IMR-90 (cell line): ENCODE measurements at regions not wholly inside any gene's neighbourhood (a gene's known extent, or its start where the extent isn't known, plus 50 kb on each side); places are given as distances from the start of the nearest gene placed in this dataset.

Experiments
- ATAC-seq: fragments of 200-7000 bp; cut with Tn5 transposase; 2 replicates; pipeline ENCODE4 v1.9.1; 2020; ENCODE audit warnings: low read depth, mild to moderate bottlenecking, moderate library complexity
- BruUV-seq: library from RNA; stranded (reverse); fragments of 400-500 nt; replicated peaks from 2 replicates; lab custom pipeline; 2021; lab: Mats Ljungman, UMichigan
- CTCF ChIA-PET: fragments of 300-600 bp; formaldehyde crosslinking; extraction: SDS; loops from one replicate; lab custom pipeline; 2021; ENCODE audit warnings: antibody characterized with exemption; lab: Yijun Ruan, JAX
- POLR2A ChIA-PET: fragments of 300-600 bp; sonication (Branson Sonifier 250); formaldehyde crosslinking; loops from one replicate; lab custom pipeline; 2022; ENCODE audit warnings: antibody characterized with exemption; ENCODE audit not compliant: unreplicated experiment; lab: Charles Lee
- DNase-seq: peaks from one replicate; pipeline ENCODE4 v3.0.0; 2013
- H2AFZ ChIP-seq: replicated peaks from 2 replicates; pipeline ENCODE3; 2013; ENCODE audit warnings: low read length, mild to moderate bottlenecking; ENCODE audit not compliant: poor library complexity
- H2AK5ac ChIP-seq: 2 replicates; pipeline ENCODE4 v1.6.1; 2013; ENCODE audit warnings: low read depth, low read length, inconsistent platforms
- H2AK9ac ChIP-seq: replicated peaks from 2 replicates; pipeline ENCODE3; 2013; ENCODE audit warnings: mild to moderate bottlenecking, low read depth, low read length, moderate library complexity; ENCODE audit not compliant: poor library complexity
- H2BK120ac ChIP-seq: 2 replicates; pipeline ENCODE4 v1.6.1; 2013; ENCODE audit warnings: low read depth, low read length, inconsistent platforms
- H2BK15ac ChIP-seq: 3 replicates; pipeline ENCODE4 v1.6.1; 2013; ENCODE audit warnings: low read depth, low read length, inconsistent platforms
- H2BK20ac ChIP-seq: 2 replicates; pipeline ENCODE4 v1.6.1; 2013; ENCODE audit warnings: low read depth, mild to moderate bottlenecking, inconsistent platforms, low read length, moderate library complexity
- H2BK5ac ChIP-seq: 2 replicates; pipeline ENCODE4 v1.6.1; 2013; ENCODE audit warnings: mild to moderate bottlenecking, low read depth, low read length, inconsistent platforms; ENCODE audit not compliant: poor library complexity, severe bottlenecking
- H3K14ac ChIP-seq: replicated peaks from 2 replicates; pipeline ENCODE4 v1.6.1; 2013; ENCODE audit warnings: low read depth, low read length, inconsistent platforms
- H3K18ac ChIP-seq: 2 replicates; pipeline ENCODE4 v1.6.1; 2013; ENCODE audit warnings: low read depth, low read length, control low read depth
- H3K23ac ChIP-seq: 2 replicates; pipeline ENCODE4 v1.6.1; 2013; ENCODE audit warnings: low read depth, low read length, inconsistent platforms
- H3K27ac ChIP-seq: 2 replicates; pipeline ENCODE4 v1.5.1; 2013; ENCODE audit warnings: mild to moderate bottlenecking, control low read depth, low read length; ENCODE audit not compliant: insufficient read depth
- H3K27me3 ChIP-seq: 2 replicates; pipeline ENCODE4 v1.6.1; 2013; ENCODE audit warnings: low read length; ENCODE audit not compliant: control insufficient read depth, insufficient read depth
- H3K36me3 ChIP-seq: 2 replicates; pipeline ENCODE4 v1.6.1; 2013; ENCODE audit warnings: low read length, mixed read lengths; ENCODE audit not compliant: control insufficient read depth, insufficient read depth
- H3K4ac ChIP-seq: 2 replicates; pipeline ENCODE4 v1.6.1; 2013; ENCODE audit warnings: low read depth, low read length, inconsistent platforms
- H3K4me1 ChIP-seq: 2 replicates; pipeline ENCODE4 v1.6.1; 2013; ENCODE audit warnings: low read length, mixed read lengths; ENCODE audit not compliant: control insufficient read depth, insufficient read depth
- H3K4me2 ChIP-seq: 2 replicates; pipeline ENCODE4 v1.6.1; 2013; ENCODE audit warnings: low read depth, mild to moderate bottlenecking, control low read depth, low read length, moderate library complexity
- H3K4me3 ChIP-seq: 2 replicates; pipeline ENCODE4 v1.5.1; 2013; ENCODE audit warnings: low read depth, mild to moderate bottlenecking, control low read depth, low read length, moderate library complexity; ENCODE audit not compliant: insufficient read depth
- H3K56ac ChIP-seq: 2 replicates; pipeline ENCODE4 v1.6.1; 2013; ENCODE audit warnings: low read length, inconsistent platforms; ENCODE audit not compliant: insufficient read depth; ENCODE audit errors: extremely low read depth
- H3K79me1 ChIP-seq, 2 experiments: 2 replicates each; pipeline ENCODE4 v1.6.1; 2013; ENCODE audit warnings: low read length in 2 of 2, inconsistent platforms in 1 of 2, low read depth in 1 of 2
- H3K9ac ChIP-seq: 2 replicates; pipeline ENCODE4 v1.6.1; 2013; ENCODE audit warnings: low read depth, low read length, control low read depth
- H3K9me1 ChIP-seq: 2 replicates; pipeline ENCODE4 v1.6.1; 2013; ENCODE audit warnings: low read length, inconsistent platforms; ENCODE audit not compliant: insufficient read depth
- H3K9me3 ChIP-seq: 2 replicates; pipeline ENCODE4 v1.6.1; 2013; ENCODE audit warnings: low read length; ENCODE audit not compliant: control insufficient read depth, insufficient read depth
- H4K20me1 ChIP-seq: 2 replicates; pipeline ENCODE4 v1.6.1; 2013; ENCODE audit warnings: low read length, inconsistent platforms; ENCODE audit not compliant: insufficient read depth
- H4K5ac ChIP-seq: 2 replicates; pipeline ENCODE4 v1.6.1; 2013; ENCODE audit warnings: mild to moderate bottlenecking, low read depth, low read length, control low read depth
- H4K8ac ChIP-seq, 2 experiments: 2 replicates each; pipeline ENCODE4 v1.6.1; 2013; ENCODE audit warnings: low read depth in 2 of 2, low read length in 2 of 2, control low read depth in 1 of 2, inconsistent platforms in 1 of 2
- H4K91ac ChIP-seq: 2 replicates; pipeline ENCODE4 v1.6.1; 2013; ENCODE audit warnings: low read depth, low read length, inconsistent platforms; ENCODE audit not compliant: insufficient read depth
- BHLHE40 ChIP-seq: fragments of 150-350 bp; IDR thresholded peaks from 2 replicates; pipeline ENCODE4 v1.6.1; 2016; ENCODE audit warnings: mild to moderate bottlenecking, low read depth, low read length
- FOS ChIP-seq: fragments of 150-350 bp; IDR thresholded peaks from 2 replicates; pipeline ENCODE4 v1.6.1; 2016; ENCODE audit warnings: low read depth, low read length
- MAZ ChIP-seq: IDR thresholded peaks from 2 replicates; pipeline ENCODE4 v1.6.1; 2012; ENCODE audit warnings: low read depth, mild to moderate bottlenecking, low read length, improper control_type of control experiment, moderate library complexity, borderline replicate concordance
- MXI1 ChIP-seq: IDR thresholded peaks from 2 replicates; pipeline ENCODE4 v1.6.1; 2012; ENCODE audit warnings: low read depth, mild to moderate bottlenecking, low read length, moderate library complexity, borderline replicate concordance
- POLR2A ChIP-seq: IDR thresholded peaks from 2 replicates; pipeline ENCODE4 v1.6.1; 2012; ENCODE audit warnings: mild to moderate bottlenecking, low read depth, low read length
- RAD21 ChIP-seq: IDR thresholded peaks from 2 replicates; pipeline ENCODE4 v1.6.1; 2012; ENCODE audit warnings: low read length, improper control_type of control experiment
- RFX5 ChIP-seq: IDR thresholded peaks from 2 replicates; pipeline ENCODE4 v1.8.0; 2012; ENCODE audit warnings: low read depth, mild to moderate bottlenecking, low read length, moderate library complexity
- SMC3 ChIP-seq: fragments of 150-350 bp; IDR thresholded peaks from 2 replicates; pipeline ENCODE4 v1.6.1; 2016; ENCODE audit warnings: low read depth, mild to moderate bottlenecking, antibody characterized with exemption, low read length, moderate library complexity
- WGBS, 2 experiments: methylation state at CpG; one replicate each; pipeline versions ENCODE4 v1.1.5 to v1.1.7; 2013; ENCODE audit warnings: missing lambda C conversion rate in 2 of 2; ENCODE audit not compliant: insufficient read length in 1 of 2; ENCODE audit errors: extremely low coverage in 2 of 2; 5-methylcytosine and 5-hydroxymethylcytosine counted together
- dilution Hi-C: fragments of 300-500 bp; cut with HindIII; formaldehyde crosslinking; loops from one replicate; pipeline ENCODE4 v1.14.3; 2018; ENCODE audit warnings: low sequenced_read_pairs; ENCODE audit not compliant: unreplicated experiment
- in situ Hi-C: fragments of 300-500 bp; cut with MboI; formaldehyde crosslinking; loops from 3 replicates; pipeline ENCODE4 v1.14.3; 2019; ENCODE audit warnings: low sequenced_read_pairs, inconsistent platforms, mixed read lengths
- intact Hi-C: fragments of 100-400 bp; cut with micrococcal nuclease; formaldehyde crosslinking; loops from 2 replicates; pipeline ENCODE4 v1.10.0; 2022
- TF ChIP-seq, protein P1 (sequence below): fragments of 150-350 bp; IDR thresholded peaks from 2 replicates; pipeline ENCODE4 v1.6.1; 2017; ENCODE audit warnings: mild to moderate bottlenecking, antibody characterized with exemption, low read length, low read depth
- TF ChIP-seq, protein P2 (sequence below): conservative IDR thresholded peaks from 2 replicates; pipeline ENCODE4 v1.5.1; 2012; ENCODE audit warnings: mild to moderate bottlenecking, low read depth, low read length, improper control_type of control experiment

GRCh38 chr9:13971415-13971814, 342.5 kb downstream of the NFIB start:
- no peak overlapping the region for H3K14ac ChIP-seq
- H3K27ac ChIP-seq = no peak overlapping the region
- peaks cover 2% of the 10 kb centered on the region; the same call in 1 of the 2 replicates for H3K27me3 ChIP-seq
- in situ Hi-C loops = no loop called here
- ChIA-PET POLR2A (no interaction called here), CTCF (no interaction called here)
- no peak overlapping the region for H2BK15ac ChIP-seq
- dilution Hi-C loops = no loop called here
- H2BK120ac ChIP-seq = no peak overlapping the region
- H2AK9ac ChIP-seq = no peak overlapping the region
- TF ChIP-seq FOS (no peak), MAZ (no peak), POLR2A (no peak), SMC3 (no peak), RFX5 (no peak), RAD21 (no peak), BHLHE40 (no peak), MXI1 (no peak)
- TF ChIP-seq, protein P1, sequence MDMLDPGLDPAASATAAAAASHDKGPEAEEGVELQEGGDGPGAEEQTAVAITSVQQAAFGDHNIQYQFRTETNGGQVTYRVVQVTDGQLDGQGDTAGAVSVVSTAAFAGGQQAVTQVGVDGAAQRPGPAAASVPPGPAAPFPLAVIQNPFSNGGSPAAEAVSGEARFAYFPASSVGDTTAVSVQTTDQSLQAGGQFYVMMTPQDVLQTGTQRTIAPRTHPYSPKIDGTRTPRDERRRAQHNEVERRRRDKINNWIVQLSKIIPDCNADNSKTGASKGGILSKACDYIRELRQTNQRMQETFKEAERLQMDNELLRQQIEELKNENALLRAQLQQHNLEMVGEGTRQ = no peak
- TF ChIP-seq, protein P2, sequence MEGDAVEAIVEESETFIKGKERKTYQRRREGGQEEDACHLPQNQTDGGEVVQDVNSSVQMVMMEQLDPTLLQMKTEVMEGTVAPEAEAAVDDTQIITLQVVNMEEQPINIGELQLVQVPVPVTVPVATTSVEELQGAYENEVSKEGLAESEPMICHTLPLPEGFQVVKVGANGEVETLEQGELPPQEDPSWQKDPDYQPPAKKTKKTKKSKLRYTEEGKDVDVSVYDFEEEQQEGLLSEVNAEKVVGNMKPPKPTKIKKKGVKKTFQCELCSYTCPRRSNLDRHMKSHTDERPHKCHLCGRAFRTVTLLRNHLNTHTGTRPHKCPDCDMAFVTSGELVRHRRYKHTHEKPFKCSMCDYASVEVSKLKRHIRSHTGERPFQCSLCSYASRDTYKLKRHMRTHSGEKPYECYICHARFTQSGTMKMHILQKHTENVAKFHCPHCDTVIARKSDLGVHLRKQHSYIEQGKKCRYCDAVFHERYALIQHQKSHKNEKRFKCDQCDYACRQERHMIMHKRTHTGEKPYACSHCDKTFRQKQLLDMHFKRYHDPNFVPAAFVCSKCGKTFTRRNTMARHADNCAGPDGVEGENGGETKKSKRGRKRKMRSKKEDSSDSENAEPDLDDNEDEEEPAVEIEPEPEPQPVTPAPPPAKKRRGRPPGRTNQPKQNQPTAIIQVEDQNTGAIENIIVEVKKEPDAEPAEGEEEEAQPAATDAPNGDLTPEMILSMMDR = no peak
- no peak overlapping the region for H4K8ac ChIP-seq
- no peaks in the 10 kb centered on the region for H3K4me1 ChIP-seq
- H3K9me3 ChIP-seq = no peaks in the 10 kb centered on the region
- H3K56ac ChIP-seq = no peak overlapping the region
- H2BK20ac ChIP-seq = no peak overlapping the region
- no peak overlapping the region for H2BK5ac ChIP-seq
- H4K5ac ChIP-seq = no peak overlapping the region
- no peaks in the 10 kb centered on the region for H3K9me1 ChIP-seq
- no peak overlapping the region for H2AK5ac ChIP-seq
- no peak overlapping the region for H3K23ac ChIP-seq
- H3K36me3 ChIP-seq = no peaks in the 10 kb centered on the region
- no peaks in the 10 kb centered on the region for H4K20me1 ChIP-seq
- no peak overlapping the region for H4K91ac ChIP-seq
- no peak overlapping the region for H3K4me2 ChIP-seq
- no peak overlapping the region for H3K18ac ChIP-seq
- intact Hi-C loops = no loop called here
- no CpG with 5 or more reads among the region's 4 CpGs for WGBS, 2 experiments
- no peaks in the 10 kb centered on the region for H3K79me1 ChIP-seq
- BruUV-seq = no TSS peak
- H3K4ac ChIP-seq = no peak overlapping the region
- DNase-seq = no peak
- no peak for ATAC-seq
- H3K4me3 ChIP-seq = no peak overlapping the region
- H3K9ac ChIP-seq = no peak overlapping the region
- H2AFZ ChIP-seq = no peak overlapping the region
